Prostate gland (tissue), 2 donors: ENCODE measurements at regions not wholly inside any gene's neighbourhood (a gene's known extent, or its start where the extent isn't known, plus 50 kb on each side); places are given as distances from the start of the nearest gene placed in this dataset.

Experiments used
- POLR2A ChIP-seq: fragments of 450-650 bp; IDR thresholded peaks from one replicate; pipeline ENCODE4 v1.6.1; 2016; ENCODE audit warnings: antibody characterized with exemption, mild to moderate bottlenecking
- TF ChIP-seq, protein P1 (sequence below), 4 experiments: fragments of 200-600 bp in 2 of 4; fragments of 450-650 bp in 2 of 4; sonication (generic) in 2 of 4; IDR thresholded peaks; 1 replicate in 3 of 4; 2 replicates in 1 of 4; pipeline ENCODE4 v1.5.1; 2016 to 2019; ENCODE audit warnings: antibody characterized with exemption in 4 of 4, mild to moderate bottlenecking in 2 of 4, moderate library complexity in 2 of 4

DNA sequence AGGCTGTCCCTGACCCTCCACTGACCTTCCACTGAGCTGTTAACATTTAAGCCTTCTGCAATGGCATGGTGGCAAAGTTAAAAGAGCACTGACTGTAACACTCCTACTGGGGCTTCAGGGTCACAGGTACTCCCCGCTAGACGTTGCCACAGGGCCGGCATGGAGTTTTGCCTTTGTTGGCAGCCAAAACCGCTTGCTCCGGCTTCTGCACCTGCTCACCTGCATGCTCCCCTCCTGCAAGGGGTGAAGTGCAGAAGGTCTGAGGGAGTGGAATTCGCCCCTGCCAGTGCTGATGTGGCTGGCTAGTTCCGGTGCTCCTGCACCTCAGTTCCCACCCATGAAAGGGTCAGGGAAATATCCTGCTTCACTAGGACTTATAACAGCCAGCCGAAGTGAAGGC lies 571.4 kb downstream of the RAPGEF2 start:
- TF ChIP-seq POLR2A = no peak
- TF ChIP-seq, protein P1, sequence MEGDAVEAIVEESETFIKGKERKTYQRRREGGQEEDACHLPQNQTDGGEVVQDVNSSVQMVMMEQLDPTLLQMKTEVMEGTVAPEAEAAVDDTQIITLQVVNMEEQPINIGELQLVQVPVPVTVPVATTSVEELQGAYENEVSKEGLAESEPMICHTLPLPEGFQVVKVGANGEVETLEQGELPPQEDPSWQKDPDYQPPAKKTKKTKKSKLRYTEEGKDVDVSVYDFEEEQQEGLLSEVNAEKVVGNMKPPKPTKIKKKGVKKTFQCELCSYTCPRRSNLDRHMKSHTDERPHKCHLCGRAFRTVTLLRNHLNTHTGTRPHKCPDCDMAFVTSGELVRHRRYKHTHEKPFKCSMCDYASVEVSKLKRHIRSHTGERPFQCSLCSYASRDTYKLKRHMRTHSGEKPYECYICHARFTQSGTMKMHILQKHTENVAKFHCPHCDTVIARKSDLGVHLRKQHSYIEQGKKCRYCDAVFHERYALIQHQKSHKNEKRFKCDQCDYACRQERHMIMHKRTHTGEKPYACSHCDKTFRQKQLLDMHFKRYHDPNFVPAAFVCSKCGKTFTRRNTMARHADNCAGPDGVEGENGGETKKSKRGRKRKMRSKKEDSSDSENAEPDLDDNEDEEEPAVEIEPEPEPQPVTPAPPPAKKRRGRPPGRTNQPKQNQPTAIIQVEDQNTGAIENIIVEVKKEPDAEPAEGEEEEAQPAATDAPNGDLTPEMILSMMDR (IDR thresholded peaks at IDR 0.05) = no peak
